ENCODE measurements at regions not wholly inside any gene's neighbourhood (a gene's known extent, or its start where the extent isn't known, plus 50 kb on each side); places are given as distances from the start of the nearest gene placed in this dataset.

DNA sequence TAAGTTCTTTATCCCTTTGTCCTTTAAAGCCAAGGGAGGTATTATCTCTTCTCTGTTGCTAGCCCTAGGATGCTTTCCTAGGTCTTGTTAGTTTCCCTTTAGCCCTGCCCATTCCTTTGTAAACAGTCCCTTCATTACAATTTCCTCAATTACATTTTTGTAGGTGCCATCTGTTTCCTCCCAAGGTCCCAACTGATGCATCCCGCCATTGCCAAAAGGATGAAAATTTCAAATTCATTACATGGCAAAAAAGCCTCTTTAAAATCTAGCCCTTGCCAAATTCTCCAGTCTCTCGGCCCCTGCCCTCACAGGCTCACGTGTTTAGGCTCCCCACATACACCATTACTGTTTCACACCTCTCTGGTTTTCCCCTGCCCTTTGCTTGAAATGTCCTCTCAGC lies 151.9 kb upstream of the C1orf87 start (continued):
- TF ChIP-seq, protein P1, sequence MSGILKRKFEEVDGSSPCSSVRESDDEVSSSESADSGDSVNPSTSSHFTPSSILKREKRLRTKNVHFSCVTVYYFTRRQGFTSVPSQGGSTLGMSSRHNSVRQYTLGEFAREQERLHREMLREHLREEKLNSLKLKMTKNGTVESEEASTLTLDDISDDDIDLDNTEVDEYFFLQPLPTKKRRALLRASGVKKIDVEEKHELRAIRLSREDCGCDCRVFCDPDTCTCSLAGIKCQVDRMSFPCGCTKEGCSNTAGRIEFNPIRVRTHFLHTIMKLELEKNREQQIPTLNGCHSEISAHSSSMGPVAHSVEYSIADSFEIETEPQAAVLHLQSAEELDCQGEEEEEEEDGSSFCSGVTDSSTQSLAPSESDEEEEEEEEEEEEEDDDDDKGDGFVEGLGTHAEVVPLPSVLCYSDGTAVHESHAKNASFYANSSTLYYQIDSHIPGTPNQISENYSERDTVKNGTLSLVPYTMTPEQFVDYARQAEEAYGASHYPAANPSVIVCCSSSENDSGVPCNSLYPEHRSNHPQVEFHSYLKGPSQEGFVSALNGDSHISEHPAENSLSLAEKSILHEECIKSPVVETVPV (CRISPR knock-in tag; IDR thresholded peaks at IDR 0.05): no peak
- TF ChIP-seq RARB (CRISPR knock-in tag; IDR thresholded peaks at IDR 0.05) (no peak), PPARA (CRISPR knock-in tag; IDR thresholded peaks at IDR 0.05; ENCODE audit: borderline replicate concordance) (no peak), ZNF565 (CRISPR knock-in tag; conservative IDR thresholded peaks at IDR 0.05; ENCODE audit: low read depth) (no peak), SNAI2 (CRISPR knock-in tag; IDR thresholded peaks at IDR 0.05) (no peak)

DNA sequence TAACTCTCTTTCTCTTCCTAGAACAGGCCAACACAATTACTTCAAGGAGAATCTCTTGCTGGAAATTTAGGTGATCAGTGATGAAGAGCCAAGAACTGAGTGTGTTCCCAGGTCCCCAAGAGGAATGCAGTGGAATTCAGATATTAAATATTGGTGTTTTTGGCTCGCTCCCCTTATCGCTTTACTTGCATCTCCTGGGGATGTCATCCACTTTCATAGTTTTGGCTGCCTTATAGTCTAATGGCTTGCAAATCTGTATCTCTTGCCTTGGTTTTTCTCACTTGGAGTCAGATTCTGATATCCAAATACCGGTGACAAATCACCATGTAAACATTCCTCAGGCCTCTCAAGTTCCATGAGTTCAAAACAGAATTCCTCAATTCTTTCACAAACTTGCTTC lies 151.0 kb upstream of the C1orf87 start:
- TF ChIP-seq ZFP3 (CRISPR knock-in tag; IDR thresholded peaks at IDR 0.05) (no peak), TCF4 (CRISPR knock-in tag; IDR thresholded peaks at IDR 0.05; ENCODE audit: borderline replicate concordance) (no peak), ARNTL (CRISPR knock-in tag; IDR thresholded peaks at IDR 0.05; ENCODE audit: borderline replicate concordance, low read depth) (no peak), SNAI2 (CRISPR knock-in tag; IDR thresholded peaks at IDR 0.05) (no peak), CSDC2 (CRISPR knock-in tag; IDR thresholded peaks at IDR 0.05) (no peak), TOX (CRISPR knock-in tag; IDR thresholded peaks at IDR 0.05; ENCODE audit: borderline replicate concordance) (no peak), ZNF70 (CRISPR knock-in tag; IDR thresholded peaks at IDR 0.05) (no peak), GLIS3 (CRISPR knock-in tag; IDR thresholded peaks at IDR 0.05) (no peak), ZNF565 (CRISPR knock-in tag; conservative IDR thresholded peaks at IDR 0.05; ENCODE audit: low read depth) (no peak), ZNF8 (CRISPR knock-in tag; IDR thresholded peaks at IDR 0.05) (no peak), BACH2 (CRISPR knock-in tag; IDR thresholded peaks at IDR 0.05; ENCODE audit: borderline replicate concordance) (no peak), OSR1 (CRISPR knock-in tag; IDR thresholded peaks at IDR 0.05) (no peak), ISL1 (CRISPR knock-in tag; IDR thresholded peaks at IDR 0.05) (no peak)
- TF ChIP-seq, protein P2, sequence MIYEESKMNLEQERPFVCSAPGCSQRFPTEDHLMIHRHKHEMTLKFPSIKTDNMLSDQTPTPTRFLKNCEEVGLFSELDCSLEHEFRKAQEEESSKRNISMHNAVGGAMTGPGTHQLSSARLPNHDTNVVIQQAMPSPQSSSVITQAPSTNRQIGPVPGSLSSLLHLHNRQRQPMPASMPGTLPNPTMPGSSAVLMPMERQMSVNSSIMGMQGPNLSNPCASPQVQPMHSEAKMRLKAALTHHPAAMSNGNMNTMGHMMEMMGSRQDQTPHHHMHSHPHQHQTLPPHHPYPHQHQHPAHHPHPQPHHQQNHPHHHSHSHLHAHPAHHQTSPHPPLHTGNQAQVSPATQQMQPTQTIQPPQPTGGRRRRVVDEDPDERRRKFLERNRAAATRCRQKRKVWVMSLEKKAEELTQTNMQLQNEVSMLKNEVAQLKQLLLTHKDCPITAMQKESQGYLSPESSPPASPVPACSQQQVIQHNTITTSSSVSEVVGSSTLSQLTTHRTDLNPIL (CRISPR knock-in tag; IDR thresholded peaks at IDR 0.05; ENCODE audit: low read depth): no peak
- TF ChIP-seq, protein P3, sequence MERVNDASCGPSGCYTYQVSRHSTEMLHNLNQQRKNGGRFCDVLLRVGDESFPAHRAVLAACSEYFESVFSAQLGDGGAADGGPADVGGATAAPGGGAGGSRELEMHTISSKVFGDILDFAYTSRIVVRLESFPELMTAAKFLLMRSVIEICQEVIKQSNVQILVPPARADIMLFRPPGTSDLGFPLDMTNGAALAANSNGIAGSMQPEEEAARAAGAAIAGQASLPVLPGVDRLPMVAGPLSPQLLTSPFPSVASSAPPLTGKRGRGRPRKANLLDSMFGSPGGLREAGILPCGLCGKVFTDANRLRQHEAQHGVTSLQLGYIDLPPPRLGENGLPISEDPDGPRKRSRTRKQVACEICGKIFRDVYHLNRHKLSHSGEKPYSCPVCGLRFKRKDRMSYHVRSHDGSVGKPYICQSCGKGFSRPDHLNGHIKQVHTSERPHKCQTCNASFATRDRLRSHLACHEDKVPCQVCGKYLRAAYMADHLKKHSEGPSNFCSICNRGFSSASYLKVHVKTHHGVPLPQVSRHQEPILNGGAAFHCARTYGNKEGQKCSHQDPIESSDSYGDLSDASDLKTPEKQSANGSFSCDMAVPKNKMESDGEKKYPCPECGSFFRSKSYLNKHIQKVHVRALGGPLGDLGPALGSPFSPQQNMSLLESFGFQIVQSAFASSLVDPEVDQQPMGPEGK (CRISPR knock-in tag; IDR thresholded peaks at IDR 0.05; ENCODE audit: borderline replicate concordance): no peak
- no peak for ATAC-seq

DNA sequence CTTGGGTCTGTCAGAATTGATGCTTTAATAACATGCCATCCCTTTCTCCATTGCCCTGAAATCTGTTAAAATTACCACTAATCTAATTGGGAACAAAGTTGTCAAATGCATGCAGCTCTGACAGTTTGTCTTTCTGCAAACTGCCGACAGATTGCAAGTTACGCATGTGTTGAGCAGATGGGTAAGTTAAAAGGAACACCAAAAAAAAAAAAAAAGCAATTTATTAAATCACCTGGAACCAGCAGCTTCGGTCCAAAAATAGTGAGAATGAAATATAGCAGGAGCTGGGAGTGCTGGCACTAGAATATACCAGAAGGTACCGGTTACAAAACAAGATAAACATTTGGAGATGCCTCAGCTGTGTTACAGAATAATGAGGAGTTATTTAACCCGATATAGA lies 149.6 kb upstream of the C1orf87 start:
- no peak for ATAC-seq

DNA sequence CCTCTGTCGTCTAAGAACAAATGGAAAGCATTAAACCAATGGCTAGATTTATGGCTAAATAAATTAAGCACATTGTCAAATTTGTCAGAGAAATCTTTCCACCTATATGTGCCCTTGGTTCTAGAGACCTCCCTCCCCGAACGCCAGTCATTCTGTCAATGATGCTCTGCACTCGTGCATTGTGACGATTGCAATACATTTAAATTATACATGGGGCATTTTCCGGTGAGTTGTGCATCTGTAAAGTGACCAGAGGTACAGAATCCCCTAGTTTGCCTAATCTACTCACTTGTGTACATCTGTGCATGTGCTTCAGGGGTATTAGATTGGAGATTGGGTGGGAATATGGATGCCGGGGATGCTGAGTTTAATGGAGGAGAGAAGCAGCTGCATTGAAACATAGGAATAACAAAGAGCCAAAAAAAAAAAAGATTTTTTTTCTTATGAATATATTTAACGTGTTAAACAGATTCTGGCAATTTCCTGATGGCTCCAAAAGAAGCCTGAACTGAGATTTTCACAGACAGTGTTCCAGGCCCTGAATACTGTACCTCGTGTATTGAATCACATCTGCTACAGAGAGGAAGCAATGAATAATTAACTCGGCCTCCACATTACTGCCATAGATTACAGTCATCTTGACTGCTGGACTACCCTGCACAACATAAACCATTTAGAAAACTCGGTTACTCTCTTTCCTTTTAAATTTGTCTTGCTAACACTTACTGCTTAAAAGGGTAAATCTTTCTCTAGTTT lies 149.0 kb upstream of the C1orf87 start:
- peak; percentile 66; the same call in 2 of the 3 replicates for ATAC-seq
- no peak for TF ChIP-seq ZNF565 (CRISPR knock-in tag; conservative IDR thresholded peaks at IDR 0.05; ENCODE audit: low read depth)
- no peak for TF ChIP-seq CSDC2 (CRISPR knock-in tag; IDR thresholded peaks at IDR 0.05)
- TF ChIP-seq, protein P4, sequence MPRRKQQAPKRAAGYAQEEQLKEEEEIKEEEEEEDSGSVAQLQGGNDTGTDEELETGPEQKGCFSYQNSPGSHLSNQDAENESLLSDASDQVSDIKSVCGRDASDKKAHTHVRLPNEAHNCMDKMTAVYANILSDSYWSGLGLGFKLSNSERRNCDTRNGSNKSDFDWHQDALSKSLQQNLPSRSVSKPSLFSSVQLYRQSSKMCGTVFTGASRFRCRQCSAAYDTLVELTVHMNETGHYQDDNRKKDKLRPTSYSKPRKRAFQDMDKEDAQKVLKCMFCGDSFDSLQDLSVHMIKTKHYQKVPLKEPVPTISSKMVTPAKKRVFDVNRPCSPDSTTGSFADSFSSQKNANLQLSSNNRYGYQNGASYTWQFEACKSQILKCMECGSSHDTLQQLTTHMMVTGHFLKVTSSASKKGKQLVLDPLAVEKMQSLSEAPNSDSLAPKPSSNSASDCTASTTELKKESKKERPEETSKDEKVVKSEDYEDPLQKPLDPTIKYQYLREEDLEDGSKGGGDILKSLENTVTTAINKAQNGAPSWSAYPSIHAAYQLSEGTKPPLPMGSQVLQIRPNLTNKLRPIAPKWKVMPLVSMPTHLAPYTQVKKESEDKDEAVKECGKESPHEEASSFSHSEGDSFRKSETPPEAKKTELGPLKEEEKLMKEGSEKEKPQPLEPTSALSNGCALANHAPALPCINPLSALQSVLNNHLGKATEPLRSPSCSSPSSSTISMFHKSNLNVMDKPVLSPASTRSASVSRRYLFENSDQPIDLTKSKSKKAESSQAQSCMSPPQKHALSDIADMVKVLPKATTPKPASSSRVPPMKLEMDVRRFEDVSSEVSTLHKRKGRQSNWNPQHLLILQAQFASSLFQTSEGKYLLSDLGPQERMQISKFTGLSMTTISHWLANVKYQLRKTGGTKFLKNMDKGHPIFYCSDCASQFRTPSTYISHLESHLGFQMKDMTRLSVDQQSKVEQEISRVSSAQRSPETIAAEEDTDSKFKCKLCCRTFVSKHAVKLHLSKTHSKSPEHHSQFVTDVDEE (CRISPR knock-in tag; IDR thresholded peaks at IDR 0.05): no peak
- no peak for TF ChIP-seq ZC3H10 (CRISPR knock-in tag; IDR thresholded peaks at IDR 0.05)
- no peak for TF ChIP-seq ZFP30 (CRISPR knock-in tag; IDR thresholded peaks at IDR 0.05)
- TF ChIP-seq ISL1 (CRISPR knock-in tag; IDR thresholded peaks at IDR 0.05): no peak
- TF ChIP-seq OSR1 (CRISPR knock-in tag; IDR thresholded peaks at IDR 0.05): no peak
- TF ChIP-seq, protein P5, sequence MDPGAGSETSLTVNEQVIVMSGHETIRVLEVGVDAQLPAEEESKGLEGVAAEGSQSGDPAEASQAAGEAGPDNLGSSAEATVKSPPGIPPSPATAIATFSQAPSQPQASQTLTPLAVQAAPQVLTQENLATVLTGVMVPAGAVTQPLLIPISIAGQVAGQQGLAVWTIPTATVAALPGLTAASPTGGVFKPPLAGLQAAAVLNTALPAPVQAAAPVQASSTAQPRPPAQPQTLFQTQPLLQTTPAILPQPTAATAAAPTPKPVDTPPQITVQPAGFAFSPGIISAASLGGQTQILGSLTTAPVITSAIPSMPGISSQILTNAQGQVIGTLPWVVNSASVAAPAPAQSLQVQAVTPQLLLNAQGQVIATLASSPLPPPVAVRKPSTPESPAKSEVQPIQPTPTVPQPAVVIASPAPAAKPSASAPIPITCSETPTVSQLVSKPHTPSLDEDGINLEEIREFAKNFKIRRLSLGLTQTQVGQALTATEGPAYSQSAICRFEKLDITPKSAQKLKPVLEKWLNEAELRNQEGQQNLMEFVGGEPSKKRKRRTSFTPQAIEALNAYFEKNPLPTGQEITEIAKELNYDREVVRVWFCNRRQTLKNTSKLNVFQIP (CRISPR knock-in tag; IDR thresholded peaks at IDR 0.05; ENCODE audit: borderline replicate concordance, low read depth): no peak
- TF ChIP-seq PPARA (CRISPR knock-in tag; IDR thresholded peaks at IDR 0.05; ENCODE audit: borderline replicate concordance): no peak
- TF ChIP-seq TOX (CRISPR knock-in tag; IDR thresholded peaks at IDR 0.05; ENCODE audit: borderline replicate concordance): no peak
- no peak for TF ChIP-seq RARB (CRISPR knock-in tag; IDR thresholded peaks at IDR 0.05)
- TF ChIP-seq ZFP3 (CRISPR knock-in tag; IDR thresholded peaks at IDR 0.05): no peak
- no peak for TF ChIP-seq TCF4 (CRISPR knock-in tag; IDR thresholded peaks at IDR 0.05; ENCODE audit: borderline replicate concordance)
- TF ChIP-seq ESRRG (CRISPR knock-in tag; IDR thresholded peaks at IDR 0.05): no peak

More for the DNA sequence above, 149.6 kb upstream of the C1orf87 start:
- no peak for TF ChIP-seq TOX (CRISPR knock-in tag; IDR thresholded peaks at IDR 0.05; ENCODE audit: borderline replicate concordance)
- no peak for TF ChIP-seq BACH2 (CRISPR knock-in tag; IDR thresholded peaks at IDR 0.05; ENCODE audit: borderline replicate concordance)
- TF ChIP-seq ZNF70 (CRISPR knock-in tag; IDR thresholded peaks at IDR 0.05): no peak
- no peak for TF ChIP-seq PPARA (CRISPR knock-in tag; IDR thresholded peaks at IDR 0.05; ENCODE audit: borderline replicate concordance)
- TF ChIP-seq TCF4 (CRISPR knock-in tag; IDR thresholded peaks at IDR 0.05; ENCODE audit: borderline replicate concordance): peak; percentile 68
- TF ChIP-seq, protein P2 (CRISPR knock-in tag; IDR thresholded peaks at IDR 0.05; ENCODE audit: low read depth): no peak
